ENCODE measurements at regions not wholly inside any gene's neighbourhood (a gene's known extent, or its start where the extent isn't known, plus 50 kb on each side); places are given as distances from the start of the nearest gene placed in this dataset.
"Not testable (repeated sequence)": the region's sequence is repeated elsewhere in the genome, so short reads cannot be mapped to it uniquely, and the experiment has no call there.

DNA sequence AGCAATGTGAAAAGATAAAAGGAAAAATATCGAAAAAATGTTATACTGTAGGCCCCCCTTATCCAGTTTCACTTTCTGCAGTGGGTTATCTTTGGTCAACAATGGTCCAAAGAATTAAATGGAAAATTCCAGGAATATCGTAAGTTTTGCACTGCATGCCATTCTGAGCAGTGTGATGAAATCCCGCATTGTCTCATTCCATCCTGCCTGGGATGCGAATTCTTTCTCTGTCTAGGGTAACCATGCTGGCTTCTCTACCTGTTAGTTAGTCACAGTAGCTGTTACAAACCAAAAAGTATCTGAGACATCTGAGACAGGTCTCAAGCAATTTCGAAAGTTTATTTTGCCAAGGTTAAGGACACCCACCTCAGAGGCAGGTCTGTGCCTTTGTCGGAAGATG is 170.3 kb downstream of the COX18 start:
- no peak overlapping the region for H3K4me3 Mint-ChIP-seq
- no peaks in the 10 kb centered on the region for H3K9me3 Mint-ChIP-seq (ENCODE audit: insufficient read depth)
- H3K36me3 Mint-ChIP-seq (ENCODE audit: low read depth): no peaks in the 10 kb centered on the region
- CTCF ChIA-PET: no interaction called here
- H3K27ac Mint-ChIP-seq: no peak overlapping the region
- no peaks in the 10 kb centered on the region for H3K27me3 Mint-ChIP-seq (ENCODE audit: low read depth)
- POLR2A ChIA-PET: no interaction called here
- H3K4me1 Mint-ChIP-seq (ENCODE audit: low read depth): no peaks in the 10 kb centered on the region
- ATAC-seq: no peak
- DNase-seq: no peak

GRCh38 chr4:72896515-72896914 is 173.0 kb downstream of the COX18 start:
- H3K27ac Mint-ChIP-seq: no peak overlapping the region
- peaks cover 2% of the 10 kb centered on the region for H3K27me3 Mint-ChIP-seq (ENCODE audit: low read depth)
- POLR2A ChIA-PET: no interaction called here
- CTCF ChIA-PET: no interaction called here
- ATAC-seq (no peak), DNase-seq (no peak)
- H3K36me3 Mint-ChIP-seq (ENCODE audit: low read depth): no peaks in the 10 kb centered on the region
- no peaks in the 10 kb centered on the region for H3K9me3 Mint-ChIP-seq (ENCODE audit: insufficient read depth)
- H3K4me1 Mint-ChIP-seq (ENCODE audit: low read depth): no peaks in the 10 kb centered on the region
- H3K4me3 Mint-ChIP-seq: no peak overlapping the region

DNA sequence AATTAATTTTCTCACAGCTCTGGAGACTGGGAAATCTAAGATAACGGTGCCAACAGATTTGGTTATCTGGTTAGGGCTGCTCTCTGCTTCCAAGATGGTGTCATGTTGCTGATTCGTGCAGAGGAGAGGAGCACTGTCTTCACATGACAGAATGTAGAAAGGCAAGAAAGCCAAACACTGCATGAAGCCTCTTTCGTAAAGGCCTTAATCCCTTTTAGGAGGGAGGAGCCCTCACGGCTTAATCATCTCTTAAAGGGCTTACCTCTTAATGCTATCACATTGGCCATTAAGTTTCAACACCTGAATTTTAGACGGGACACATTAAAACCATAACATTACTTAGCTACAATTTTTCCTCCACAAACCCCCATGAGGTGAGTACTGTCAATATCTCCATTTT is 174.1 kb downstream of the COX18 start:
- DNase-seq (no peak), ATAC-seq (no peak)
- CTCF ChIA-PET: no interaction called here
- no peak overlapping the region for H3K4me3 Mint-ChIP-seq
- no peaks in the 10 kb centered on the region for H3K9me3 Mint-ChIP-seq (ENCODE audit: insufficient read depth)
- no peaks in the 10 kb centered on the region for H3K4me1 Mint-ChIP-seq (ENCODE audit: low read depth)
- no peaks in the 10 kb centered on the region for H3K36me3 Mint-ChIP-seq (ENCODE audit: low read depth)
- H3K27me3 Mint-ChIP-seq (ENCODE audit: low read depth): peaks cover 2% of the 10 kb centered on the region
- POLR2A ChIA-PET: no interaction called here
- no peak overlapping the region for H3K27ac Mint-ChIP-seq

DNA sequence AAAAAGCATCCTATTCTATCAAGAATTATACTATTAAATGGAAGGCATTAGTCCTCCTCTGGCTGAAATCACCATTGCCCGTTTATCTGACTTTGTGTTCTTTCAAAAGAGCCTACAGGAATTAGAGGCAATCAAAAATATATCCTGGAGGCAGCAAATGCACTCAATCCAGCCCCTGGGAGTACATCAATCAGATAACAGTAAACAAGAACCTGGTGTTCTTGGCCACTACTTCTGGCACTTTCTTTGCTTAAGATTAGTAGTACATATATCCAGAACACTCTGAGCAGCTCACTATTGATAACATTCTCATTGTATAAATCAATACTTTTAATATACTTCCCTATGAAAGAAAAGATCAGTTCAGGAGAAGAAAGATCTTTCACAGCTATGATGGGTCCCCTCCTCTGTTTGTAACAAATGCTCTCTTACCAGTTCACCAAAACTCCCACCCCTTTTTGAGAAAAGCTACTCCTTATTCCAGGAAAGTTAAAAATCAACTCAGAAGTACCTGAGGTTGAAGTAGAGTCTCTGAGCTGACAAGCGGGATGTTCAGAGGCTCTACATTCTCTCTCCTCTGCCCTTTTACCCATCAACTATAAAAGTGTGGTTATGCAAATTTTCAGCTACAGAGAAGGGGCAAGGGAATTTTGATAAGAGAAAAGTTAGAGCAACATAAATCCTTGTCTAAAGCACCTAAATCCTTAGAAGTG is 176.0 kb downstream of the COX18 start:
- Mint-ChIP-seq H3K4me1 (ENCODE audit: low read depth) (no peaks in the 10 kb centered on the region), H3K9me3 (ENCODE audit: insufficient read depth) (no peaks in the 10 kb centered on the region), H3K27me3 (ENCODE audit: low read depth) (peaks cover 2% of the 10 kb centered on the region), H3K27ac (no peak overlapping the region), H3K4me3 (no peak overlapping the region), H3K36me3 (ENCODE audit: low read depth) (no peaks in the 10 kb centered on the region)
- DNase-seq: no peak
- POLR2A ChIA-PET: no interaction called here
- ATAC-seq: no peak
- CTCF ChIA-PET: no interaction called here

- Mint-ChIP-seq H3K4me3 (no peak overlapping the region), H3K36me3 (ENCODE audit: low read depth) (no peaks in the 10 kb centered on the region), H3K27me3 (ENCODE audit: low read depth) (no peaks in the 10 kb centered on the region), H3K27ac (no peak overlapping the region), H3K9me3 (ENCODE audit: insufficient read depth) (no peaks in the 10 kb centered on the region), H3K4me1 (ENCODE audit: low read depth) (no peaks in the 10 kb centered on the region)
- ChIA-PET POLR2A (no interaction called here), CTCF (no interaction called here)
- DNase-seq (no peak), ATAC-seq (no peak)
These were observed 181.2 kb downstream of the COX18 start for GRCh38 chr4:72888331-72888730.

DNA sequence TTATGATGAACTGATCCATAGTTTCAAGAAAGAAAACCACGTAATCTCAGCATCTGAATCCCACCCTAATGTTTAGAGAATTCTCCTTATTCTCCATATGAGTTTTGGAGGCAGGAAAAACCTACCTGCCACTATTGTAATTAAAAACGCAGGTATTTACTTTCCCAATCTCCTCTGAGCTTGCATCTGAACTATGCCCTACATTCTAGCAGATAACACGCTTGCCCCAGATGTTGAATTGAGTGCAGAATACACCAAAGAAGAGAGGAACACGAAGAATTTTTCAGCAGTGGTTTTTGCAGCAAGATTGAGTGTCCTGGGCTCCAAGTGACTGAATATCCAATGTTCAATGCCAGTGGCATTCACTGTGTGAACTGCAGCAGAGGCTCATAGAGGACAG is 182.4 kb downstream of the COX18 start:
- Mint-ChIP-seq H3K4me3 (no peak overlapping the region), H3K36me3 (ENCODE audit: low read depth) (no peaks in the 10 kb centered on the region), H3K27me3 (ENCODE audit: low read depth) (no peaks in the 10 kb centered on the region), H3K27ac (no peak overlapping the region), H3K9me3 (ENCODE audit: insufficient read depth) (no peaks in the 10 kb centered on the region), H3K4me1 (ENCODE audit: low read depth) (no peaks in the 10 kb centered on the region)
- DNase-seq: no peak
- ChIA-PET CTCF (no interaction called here), POLR2A (no interaction called here)
- no peak for ATAC-seq

DNA sequence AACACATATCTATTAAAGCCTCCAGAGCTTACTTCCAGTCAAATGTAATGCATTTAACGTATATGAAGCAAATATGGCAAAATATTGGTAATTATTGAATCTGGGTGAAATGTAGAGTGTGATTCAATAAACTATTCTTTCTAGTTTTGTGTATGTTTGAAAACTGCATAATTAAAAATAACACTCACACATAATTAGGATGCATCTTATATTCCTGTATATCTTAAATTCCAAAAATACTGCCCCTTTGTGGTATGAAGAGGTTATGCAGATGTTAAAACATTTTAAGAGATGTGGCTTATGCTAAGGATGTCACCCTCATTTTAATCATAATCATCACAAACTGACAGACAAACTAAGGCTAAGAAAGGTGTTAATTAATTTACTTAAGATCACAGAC is 182.9 kb downstream of the COX18 start:
- POLR2A ChIA-PET: no interaction called here
- no peak for ATAC-seq
- Mint-ChIP-seq H3K4me1 (ENCODE audit: low read depth) (no peaks in the 10 kb centered on the region), H3K27ac (no peak overlapping the region), H3K36me3 (ENCODE audit: low read depth) (no peaks in the 10 kb centered on the region), H3K27me3 (ENCODE audit: low read depth) (no peaks in the 10 kb centered on the region), H3K9me3 (ENCODE audit: insufficient read depth) (no peaks in the 10 kb centered on the region), H3K4me3 (no peak overlapping the region)
- CTCF ChIA-PET: no interaction called here
- DNase-seq: no peak

- H3K9me3 Mint-ChIP-seq (ENCODE audit: insufficient read depth); DNase-seq; H3K27me3 Mint-ChIP-seq (ENCODE audit: low read depth); POLR2A ChIA-PET; ATAC-seq; H3K36me3 Mint-ChIP-seq (ENCODE audit: low read depth); H3K4me1 Mint-ChIP-seq (ENCODE audit: low read depth); CTCF ChIA-PET; H3K4me3 Mint-ChIP-seq; H3K27ac Mint-ChIP-seq: not testable (repeated sequence)
These were observed 185.3 kb downstream of the COX18 start for GRCh38 chr4:72884225-72884624.

- no peaks in the 10 kb centered on the region for H3K4me1 Mint-ChIP-seq (ENCODE audit: low read depth)
- H3K27ac Mint-ChIP-seq: no peak overlapping the region
- H3K27me3 Mint-ChIP-seq (ENCODE audit: low read depth): no peaks in the 10 kb centered on the region
- H3K9me3 Mint-ChIP-seq (ENCODE audit: insufficient read depth): peaks cover 5% of the 10 kb centered on the region
- H3K36me3 Mint-ChIP-seq (ENCODE audit: low read depth): no peaks in the 10 kb centered on the region
- no peak overlapping the region for H3K4me3 Mint-ChIP-seq
- ChIA-PET CTCF (no interaction called here), POLR2A (no interaction called here)
- ATAC-seq (no peak), DNase-seq (no peak)
These were observed 192.6 kb downstream of the COX18 start for GRCh38 chr4:72876946-72877345.

DNA sequence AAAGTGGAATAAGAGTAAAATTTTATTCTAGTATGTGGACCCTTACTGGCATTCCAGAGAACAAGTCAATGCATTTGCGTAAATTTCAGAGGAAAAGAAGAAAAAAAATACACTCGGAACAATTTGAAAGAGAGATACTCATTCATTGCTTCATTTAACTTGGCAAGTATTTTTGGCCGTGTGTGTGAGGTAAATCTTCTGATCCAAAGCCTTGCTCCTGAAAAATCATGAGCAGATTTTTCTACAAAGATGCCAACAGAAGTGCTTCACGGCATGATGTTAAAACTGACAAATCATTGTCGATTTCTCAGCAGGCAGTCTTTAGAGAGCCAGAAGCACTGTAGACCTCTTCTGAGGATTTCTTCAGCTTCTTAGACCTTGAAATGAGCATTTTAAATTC is 194.0 kb downstream of the COX18 start:
- CTCF ChIA-PET: no interaction called here
- no peak overlapping the region for H3K27ac Mint-ChIP-seq
- no peak overlapping the region for H3K4me3 Mint-ChIP-seq
- no peaks in the 10 kb centered on the region for H3K4me1 Mint-ChIP-seq (ENCODE audit: low read depth)
- DNase-seq (no peak), ATAC-seq (no peak)
- H3K36me3 Mint-ChIP-seq (ENCODE audit: low read depth): no peaks in the 10 kb centered on the region
- no peaks in the 10 kb centered on the region for H3K27me3 Mint-ChIP-seq (ENCODE audit: low read depth)
- POLR2A ChIA-PET: no interaction called here
- H3K9me3 Mint-ChIP-seq (ENCODE audit: insufficient read depth): peaks cover 5% of the 10 kb centered on the region

DNA sequence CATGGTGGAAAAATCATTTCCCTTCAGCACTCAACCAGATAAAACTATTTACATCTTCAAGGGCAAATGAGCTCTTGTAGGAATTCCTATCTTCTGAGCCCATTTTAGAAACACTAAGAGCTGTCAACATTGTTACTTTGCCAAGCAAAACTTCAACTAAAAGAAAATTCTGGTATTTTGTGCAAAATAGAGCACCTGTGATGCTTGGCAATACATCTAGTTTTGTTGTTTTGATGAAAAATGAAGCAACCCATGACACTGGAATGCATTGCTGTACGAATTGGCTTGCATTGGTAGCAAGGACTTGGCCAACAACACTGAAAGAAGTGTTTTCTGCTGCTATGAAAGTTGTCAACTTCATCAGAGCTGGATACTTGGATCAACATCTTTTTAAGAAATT is 194.4 kb downstream of the COX18 start:
- Mint-ChIP-seq H3K4me3 (no peak overlapping the region), H3K36me3 (ENCODE audit: low read depth) (no peaks in the 10 kb centered on the region), H3K9me3 (ENCODE audit: insufficient read depth) (peaks cover 5% of the 10 kb centered on the region), H3K27ac (no peak overlapping the region), H3K27me3 (ENCODE audit: low read depth) (no peaks in the 10 kb centered on the region), H3K4me1 (ENCODE audit: low read depth) (no peaks in the 10 kb centered on the region)
- DNase-seq (no peak), ATAC-seq (no peak)
- ChIA-PET POLR2A (no interaction called here), CTCF (no interaction called here)

DNA sequence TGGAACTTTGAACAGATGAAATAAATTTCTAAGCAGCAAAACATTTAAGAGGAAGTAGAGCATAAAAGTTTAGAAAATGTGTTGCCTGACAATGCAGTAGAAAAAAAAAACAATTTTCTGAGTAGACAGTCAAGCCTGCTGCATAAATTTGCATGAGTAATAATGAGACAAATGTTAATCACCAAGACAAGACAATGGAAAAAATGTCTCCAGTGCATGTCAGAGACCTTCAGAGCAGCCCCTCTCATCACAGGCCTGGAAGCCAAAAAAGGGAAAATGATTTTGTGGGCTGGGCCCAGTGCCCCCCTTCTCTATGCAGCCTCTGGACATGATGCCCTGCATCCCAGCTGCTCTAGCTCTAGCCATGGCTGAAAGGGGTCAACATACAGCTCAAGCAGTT is 204.6 kb downstream of the COX18 start:
- no peaks in the 10 kb centered on the region for H3K36me3 Mint-ChIP-seq (ENCODE audit: low read depth)
- POLR2A ChIA-PET: no interaction called here
- no peak overlapping the region for H3K27ac Mint-ChIP-seq
- ATAC-seq: no peak
- no peak overlapping the region for H3K4me3 Mint-ChIP-seq
- H3K9me3 Mint-ChIP-seq (ENCODE audit: insufficient read depth): peaks cover 3% of the 10 kb centered on the region
- DNase-seq: no peak
- no peaks in the 10 kb centered on the region for H3K27me3 Mint-ChIP-seq (ENCODE audit: low read depth)
- CTCF ChIA-PET: no interaction called here
- H3K4me1 Mint-ChIP-seq (ENCODE audit: low read depth): no peaks in the 10 kb centered on the region

DNA sequence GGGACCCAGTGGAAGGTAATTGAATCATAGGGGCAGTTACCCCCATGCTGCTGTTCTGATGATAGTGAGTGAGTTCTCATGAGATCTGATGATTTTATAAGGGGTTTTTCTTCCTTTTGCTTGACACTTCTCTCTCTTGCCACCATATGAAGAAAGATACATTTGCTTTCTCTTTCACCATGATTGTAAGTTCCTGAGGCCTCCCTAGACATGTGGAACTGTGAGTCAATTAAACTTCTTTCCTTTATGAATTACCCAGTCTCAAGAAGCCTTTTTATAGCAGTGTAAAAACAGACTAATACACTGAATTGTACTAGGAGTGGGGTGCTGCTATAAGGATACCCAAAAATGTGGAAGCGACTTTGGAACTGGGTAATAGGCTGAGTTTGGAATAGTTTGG is 205.2 kb downstream of the COX18 start:
- H3K4me1 Mint-ChIP-seq (ENCODE audit: low read depth); H3K27me3 Mint-ChIP-seq (ENCODE audit: low read depth); H3K27ac Mint-ChIP-seq; H3K4me3 Mint-ChIP-seq; H3K36me3 Mint-ChIP-seq (ENCODE audit: low read depth); POLR2A ChIA-PET; DNase-seq; ATAC-seq; H3K9me3 Mint-ChIP-seq (ENCODE audit: insufficient read depth); CTCF ChIA-PET: not testable (repeated sequence)
